Stimulated activated CD8-positive, alpha-beta memory T cell treated with anti-CD3 and anti-CD28 coated beads, Interleukin-12 subunit alpha, Interleukin-12 subunit beta, amount 100 ng/mL, for 4 hours (primary cell): ENCODE measurements at regions not wholly inside any gene's neighbourhood (a gene's known extent, or its start where the extent isn't known, plus 50 kb on each side); places are given as distances from the start of the nearest gene placed in this dataset.

Experiments used
- DNase-seq: peaks from one replicate; pipeline ENCODE4 v3.0.0-alpha.2; 2020; ENCODE audit warnings: low read depth

GRCh38 chr2:239569401-239570090 lies 168.7 kb upstream of the HDAC4 start:
- no peak for DNase-seq

- DNase-seq = no peak
These were observed 167.8 kb upstream of the HDAC4 start for GRCh38 chr2:239568601-239569000.

GRCh38 chr2:239567786-239568185 lies 167.0 kb upstream of the HDAC4 start:
- DNase-seq = no peak

GRCh38 chr2:239566995-239567568 lies 166.3 kb upstream of the HDAC4 start:
- DNase-seq = no peak

GRCh38 chr2:239566162-239566994 lies 165.6 kb upstream of the HDAC4 start:
- DNase-seq = no peak

GRCh38 chr2:239564587-239564986 lies 163.8 kb upstream of the HDAC4 start:
- DNase-seq = no peak

GRCh38 chr2:239563561-239563960 lies 162.7 kb upstream of the HDAC4 start:
- no peak for DNase-seq

GRCh38 chr2:239561446-239562001 lies 160.7 kb upstream of the HDAC4 start:
- no peak for DNase-seq

GRCh38 chr2:239559417-239560261 lies 158.8 kb upstream of the HDAC4 start:
- no peak for DNase-seq

- DNase-seq = no peak
These were observed 157.8 kb upstream of the HDAC4 start for GRCh38 chr2:239558661-239559060.

- no peak for DNase-seq
These were observed 156.7 kb upstream of the HDAC4 start for GRCh38 chr2:239557516-239557915.

GRCh38 chr2:239555571-239555905 lies 154.7 kb upstream of the HDAC4 start:
- no peak for DNase-seq

- DNase-seq = no peak
These were observed 154.1 kb upstream of the HDAC4 start for GRCh38 chr2:239554766-239555570.

- no peak for DNase-seq
These were observed 152.7 kb upstream of the HDAC4 start for GRCh38 chr2:239553376-239554000.

GRCh38 chr2:239552213-239552926 lies 151.6 kb upstream of the HDAC4 start:
- no peak for DNase-seq

GRCh38 chr2:239551206-239551605 lies 150.4 kb upstream of the HDAC4 start:
- no peak for DNase-seq

- no peak for DNase-seq
These were observed 149.5 kb upstream of the HDAC4 start for GRCh38 chr2:239550357-239550756.

- DNase-seq = no peak
These were observed 149.0 kb upstream of the HDAC4 start for GRCh38 chr2:239549711-239550255.

GRCh38 chr2:239548965-239549595 lies 148.3 kb upstream of the HDAC4 start:
- no peak for DNase-seq
